Ishikawa (cell line): ENCODE measurements at regions not wholly inside any gene's neighbourhood (a gene's known extent, or its start where the extent isn't known, plus 50 kb on each side); places are given as distances from the start of the nearest gene placed in this dataset.

Experiments
- EP300 ChIP-seq: IDR thresholded peaks from 2 replicates; pipeline ENCODE4 v1.6.1; 2012; ENCODE audit warnings: borderline replicate concordance
- NFIC ChIP-seq: IDR thresholded peaks from 2 replicates; pipeline ENCODE4 v1.6.1; 2012
- REST ChIP-seq: IDR thresholded peaks from 2 replicates; pipeline ENCODE4 v1.6.1; 2012; ENCODE audit warnings: low read depth, mild to moderate bottlenecking
- TAF1 ChIP-seq: IDR thresholded peaks from 2 replicates; pipeline ENCODE4 v1.6.1; 2012; ENCODE audit warnings: low read depth, mild to moderate bottlenecking
- TCF12 ChIP-seq: IDR thresholded peaks from 2 replicates; pipeline ENCODE4 v1.6.1; 2012; ENCODE audit warnings: low read depth
- YY1 ChIP-seq: IDR thresholded peaks from 2 replicates; pipeline ENCODE4 v1.6.1; 2012; ENCODE audit warnings: low read depth
- ZBTB7A ChIP-seq: IDR thresholded peaks from 2 replicates; pipeline ENCODE4 v1.6.1; 2012; ENCODE audit warnings: low read depth

- TF ChIP-seq TCF12: no peak
- TF ChIP-seq EP300: no peak
- no peak for TF ChIP-seq TAF1
- TF ChIP-seq NFIC: no peak
- no peak for TF ChIP-seq REST
- no peak for TF ChIP-seq YY1
- no peak for TF ChIP-seq ZBTB7A
Measured at GRCh38 chr6:14243597-14243996, 126.0 kb downstream of the CD83 start.
